ENCODE measurements at regions not wholly inside any gene's neighbourhood (a gene's known extent, or its start where the extent isn't known, plus 50 kb on each side); places are given as distances from the start of the nearest gene placed in this dataset.

DNA sequence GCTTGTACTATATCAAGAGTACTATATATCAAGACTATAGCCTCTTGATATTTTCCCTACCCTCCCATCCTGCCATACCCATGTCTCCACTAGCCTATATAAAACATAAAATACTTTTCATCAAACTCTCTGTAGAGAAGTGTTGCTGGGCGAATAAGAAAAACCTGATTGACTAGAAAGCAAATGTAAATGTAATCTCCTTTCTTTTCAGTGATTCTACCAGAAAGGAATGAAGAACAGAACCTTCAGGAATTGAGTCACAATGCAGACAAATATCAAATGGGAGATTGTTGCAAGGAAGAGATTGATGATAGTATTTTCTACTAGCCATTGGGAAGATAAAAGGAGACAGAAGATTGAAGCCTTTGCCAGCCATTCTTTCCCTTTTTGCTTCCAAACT lies 89.2 kb downstream of the KCNRG start:
- TF ChIP-seq CTCF (IDR thresholded peaks at IDR 0.05) = no peak
- no peak for TF ChIP-seq POLR2A (IDR thresholded peaks at IDR 0.05)

All from heart left ventricle (tissue), 13 donors.